Kidney (tissue), 13 donors: ENCODE measurements at regions not wholly inside any gene's neighbourhood (a gene's known extent, or its start where the extent isn't known, plus 50 kb on each side); places are given as distances from the start of the nearest gene placed in this dataset.

Experiments used
- DNase-seq, 5 donors: peaks; one replicate each; pipeline ENCODE4 v3.0.0-alpha.2; 2013 to 2020
- FAIRE-seq: peaks from 2 replicates; lab custom pipeline; 2012; peaks lifted over from hg19 to GRCh38; lab: Jason Lieb, UNC
- H3K27ac ChIP-seq, 2 donors: one replicate each; pipeline ENCODE4 v1.7.0; 2013; ENCODE audit warnings: low read depth in 2 of 2, low read length in 2 of 2, inconsistent platforms in 1 of 2
- H3K27me3 ChIP-seq: one replicate; pipeline ENCODE4 v1.7.1; 2013; ENCODE audit warnings: low read length, inconsistent platforms; ENCODE audit not compliant: control insufficient read depth, insufficient read depth
- H3K36me3 ChIP-seq, 3 donors: one replicate each; pipeline versions ENCODE4 v1.7.0 to v1.7.1; 2013; ENCODE audit warnings: low read length in 3 of 3, control low read depth in 1 of 3, inconsistent platforms in 1 of 3; ENCODE audit not compliant: insufficient read depth in 3 of 3, control insufficient read depth in 2 of 3
- H3K4me1 ChIP-seq, 3 donors: one replicate each; pipeline versions ENCODE4 v1.7.0 to v1.7.1; 2013; ENCODE audit warnings: low read length in 3 of 3, inconsistent platforms in 1 of 3, low read depth in 1 of 3; ENCODE audit not compliant: control insufficient read depth in 2 of 3, insufficient read depth in 2 of 3
- H3K4me3 ChIP-seq, 3 donors: one replicate each; pipeline versions ENCODE4 v1.7.0 to v1.8.1; 2013; ENCODE audit warnings: low read length in 3 of 3, control low read depth in 1 of 3, inconsistent platforms in 1 of 3
- H3K9ac ChIP-seq, 3 donors: one replicate each; pipeline versions ENCODE4 v1.7.0 to v1.7.1; 2013; ENCODE audit warnings: low read length in 3 of 3, control low read depth in 1 of 3, inconsistent platforms in 1 of 3
- H3K9me3 ChIP-seq, 3 donors: one replicate each; pipeline versions ENCODE4 v1.7.0 to v1.7.1; 2013; ENCODE audit warnings: low read length in 3 of 3, control low read depth in 1 of 3, inconsistent platforms in 1 of 3; ENCODE audit not compliant: control insufficient read depth in 2 of 3, insufficient read depth in 1 of 3
- intact Hi-C: fragments of 100-400 bp; cut with DNase I; formaldehyde crosslinking; loops from one replicate; pipeline ENCODE4 v1.11.1; 2022
- TF ChIP-seq, protein P1 (sequence below): IDR thresholded peaks from 3 replicates; pipeline ENCODE4 v1.5.1; 2012; ENCODE audit warnings: mild to moderate bottlenecking, moderate library complexity, borderline replicate concordance; ENCODE audit not compliant: insufficient read depth; ENCODE audit errors: extremely low read depth
- donor health status: control.
- donor health status: control.
- donor health status: control.
- donor health status: control.
- donor health status: control.
- donor health status: DM: yes; HTN: yes; CAD: no.
- donor health status: Normal renal cell carcinoma (clear cell type).

DNA sequence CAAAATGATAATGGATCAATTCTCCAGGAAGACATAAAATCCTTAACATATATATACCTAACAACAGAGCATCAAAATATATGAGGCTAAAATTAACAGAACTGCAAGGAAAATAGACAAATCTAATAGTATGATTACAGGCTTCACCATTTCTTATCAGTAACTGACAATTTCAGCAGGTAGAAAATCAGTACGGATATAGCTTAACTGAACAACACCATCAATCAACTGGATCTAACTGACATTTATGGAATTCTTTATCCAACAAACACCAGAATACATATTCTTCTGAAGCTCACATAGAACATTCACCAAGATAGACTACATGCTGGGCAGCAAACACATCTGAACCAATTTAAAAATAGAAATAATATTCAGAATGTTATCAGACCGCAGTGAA lies 121.1 kb upstream of the CDC14C start:
- no peak for FAIRE-seq
- Histone ChIP-seq H3K4me3 (no peak overlapping the region), H3K36me3 (no peaks in the 10 kb centered on the region), H3K4me1 (no peaks in the 10 kb centered on the region), H3K27ac (no peak overlapping the region), H3K9me3 (no peaks in the 10 kb centered on the region), H3K27me3 (no peaks in the 10 kb centered on the region), H3K9ac (no peak overlapping the region)
- TF ChIP-seq, protein P1, sequence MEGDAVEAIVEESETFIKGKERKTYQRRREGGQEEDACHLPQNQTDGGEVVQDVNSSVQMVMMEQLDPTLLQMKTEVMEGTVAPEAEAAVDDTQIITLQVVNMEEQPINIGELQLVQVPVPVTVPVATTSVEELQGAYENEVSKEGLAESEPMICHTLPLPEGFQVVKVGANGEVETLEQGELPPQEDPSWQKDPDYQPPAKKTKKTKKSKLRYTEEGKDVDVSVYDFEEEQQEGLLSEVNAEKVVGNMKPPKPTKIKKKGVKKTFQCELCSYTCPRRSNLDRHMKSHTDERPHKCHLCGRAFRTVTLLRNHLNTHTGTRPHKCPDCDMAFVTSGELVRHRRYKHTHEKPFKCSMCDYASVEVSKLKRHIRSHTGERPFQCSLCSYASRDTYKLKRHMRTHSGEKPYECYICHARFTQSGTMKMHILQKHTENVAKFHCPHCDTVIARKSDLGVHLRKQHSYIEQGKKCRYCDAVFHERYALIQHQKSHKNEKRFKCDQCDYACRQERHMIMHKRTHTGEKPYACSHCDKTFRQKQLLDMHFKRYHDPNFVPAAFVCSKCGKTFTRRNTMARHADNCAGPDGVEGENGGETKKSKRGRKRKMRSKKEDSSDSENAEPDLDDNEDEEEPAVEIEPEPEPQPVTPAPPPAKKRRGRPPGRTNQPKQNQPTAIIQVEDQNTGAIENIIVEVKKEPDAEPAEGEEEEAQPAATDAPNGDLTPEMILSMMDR: no peak
- intact Hi-C loops: no loop called here
- DNase-seq: no peak

DNA sequence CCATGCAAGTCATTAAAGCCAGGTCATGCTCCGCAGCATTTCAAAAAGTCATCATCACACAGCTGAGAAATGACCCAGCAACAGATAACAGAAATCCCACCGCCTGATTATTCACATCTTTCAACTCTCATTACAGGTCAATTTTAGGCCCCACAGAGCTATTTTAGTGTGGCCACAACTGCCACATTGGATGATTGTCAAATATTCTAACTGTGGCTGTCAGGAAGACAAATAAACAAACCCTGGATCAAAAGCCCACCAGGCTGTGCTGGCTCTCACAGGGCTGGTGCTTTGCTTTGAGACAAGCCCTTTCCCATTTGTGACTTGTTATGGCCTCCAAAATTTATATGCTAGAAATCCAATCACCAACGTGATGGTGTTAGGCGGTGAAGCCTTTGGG lies 117.6 kb upstream of the CDC14C start:
- Histone ChIP-seq H3K4me3 (no peak overlapping the region), H3K9ac (no peak overlapping the region), H3K4me1 (no peaks in the 10 kb centered on the region), H3K36me3 (no peaks in the 10 kb centered on the region), H3K9me3 (no peaks in the 10 kb centered on the region), H3K27me3 (no peaks in the 10 kb centered on the region), H3K27ac (no peak overlapping the region)
- no peak for DNase-seq
- FAIRE-seq: no peak
- intact Hi-C loops: no loop called here
- TF ChIP-seq, protein P1: no peak

DNA sequence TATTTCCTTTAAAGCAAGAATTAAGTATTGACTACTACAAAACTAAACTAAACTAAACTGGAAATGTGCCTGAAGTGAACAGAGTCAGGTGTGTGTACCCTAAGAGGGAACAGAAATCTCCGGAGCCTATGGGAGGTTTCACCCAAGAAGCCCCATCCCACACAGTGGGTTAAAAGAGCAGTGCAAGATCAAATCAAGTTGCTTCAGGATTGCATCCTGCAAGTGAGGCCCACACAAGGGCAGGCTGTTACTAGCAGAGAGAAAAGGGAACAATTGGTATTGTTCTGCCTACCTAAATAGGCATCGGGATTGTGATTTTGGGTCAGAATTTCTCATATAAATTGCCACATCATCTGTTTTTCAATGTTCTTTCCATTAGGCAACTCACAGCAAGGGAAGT lies 113.3 kb upstream of the CDC14C start:
- H3K27me3 ChIP-seq: no peaks in the 10 kb centered on the region
- H3K9me3 ChIP-seq: no peaks in the 10 kb centered on the region
- H3K27ac ChIP-seq: no peak overlapping the region
- TF ChIP-seq, protein P1: no peak
- no peaks in the 10 kb centered on the region for H3K36me3 ChIP-seq
- intact Hi-C loops: no loop called here
- no peak for DNase-seq
- FAIRE-seq: no peak
- no peaks in the 10 kb centered on the region for H3K4me1 ChIP-seq
- H3K4me3 ChIP-seq: no peak overlapping the region
- no peak overlapping the region for H3K9ac ChIP-seq

- H3K9me3 ChIP-seq: no peaks in the 10 kb centered on the region
- H3K27ac ChIP-seq: no peak overlapping the region
- no peaks in the 10 kb centered on the region for H3K36me3 ChIP-seq
- H3K4me1 ChIP-seq: no peaks in the 10 kb centered on the region
- no peak overlapping the region for H3K4me3 ChIP-seq
- TF ChIP-seq, protein P1: no peak
- DNase-seq (no peak), FAIRE-seq (no peak)
- intact Hi-C loops: no loop called here
- no peak overlapping the region for H3K9ac ChIP-seq
- no peaks in the 10 kb centered on the region for H3K27me3 ChIP-seq
Measured at GRCh38 chr7:48813472-48813871, 110.9 kb upstream of the CDC14C start.
